HG03342 (cell line): ENCODE measurements at regions not wholly inside any gene's neighbourhood (a gene's known extent, or its start where the extent isn't known, plus 50 kb on each side); places are given as distances from the start of the nearest gene placed in this dataset.

Experiments used
- ATAC-seq: cut with Tn5 transposase; IDR thresholded peaks from one replicate; pipeline ENCODE4 v1.9.1; 2021; ENCODE audit warnings: mild to moderate bottlenecking, moderate library complexity; ENCODE audit not compliant: unreplicated experiment

- ATAC-seq = no peak
These were observed 163.9 kb downstream of the TSEN15 start for GRCh38 chr1:184215274-184215925.

DNA sequence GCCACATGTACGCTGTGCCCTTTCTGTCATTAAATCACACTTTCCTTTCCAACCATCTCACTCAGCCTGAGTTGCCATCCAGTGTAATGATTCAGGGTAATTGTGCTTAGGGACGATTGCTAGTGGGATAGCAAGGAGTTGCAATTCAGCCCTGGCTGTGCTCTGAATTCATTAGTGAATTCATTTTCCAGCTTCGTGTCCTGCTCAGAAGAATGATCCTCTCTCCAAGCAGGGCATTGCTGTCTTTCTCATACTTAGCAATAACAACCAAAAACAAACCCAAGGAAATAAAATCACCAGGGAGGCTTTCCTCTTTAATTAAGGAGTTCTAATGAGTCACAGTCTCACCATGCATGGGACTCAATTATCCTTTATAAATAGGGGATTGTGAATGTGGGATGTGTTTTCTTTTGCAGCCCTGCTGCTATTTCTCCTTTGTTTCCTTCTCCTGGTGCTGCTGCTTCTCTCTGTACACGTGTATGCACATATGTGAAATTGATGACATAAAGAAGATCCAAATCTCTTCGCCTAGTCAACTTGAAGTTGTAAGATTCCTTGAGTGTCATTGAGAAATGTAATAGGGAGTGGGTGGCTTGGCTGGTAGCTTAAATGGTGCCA is 167.0 kb downstream of the TSEN15 start:
- no peak for ATAC-seq

DNA sequence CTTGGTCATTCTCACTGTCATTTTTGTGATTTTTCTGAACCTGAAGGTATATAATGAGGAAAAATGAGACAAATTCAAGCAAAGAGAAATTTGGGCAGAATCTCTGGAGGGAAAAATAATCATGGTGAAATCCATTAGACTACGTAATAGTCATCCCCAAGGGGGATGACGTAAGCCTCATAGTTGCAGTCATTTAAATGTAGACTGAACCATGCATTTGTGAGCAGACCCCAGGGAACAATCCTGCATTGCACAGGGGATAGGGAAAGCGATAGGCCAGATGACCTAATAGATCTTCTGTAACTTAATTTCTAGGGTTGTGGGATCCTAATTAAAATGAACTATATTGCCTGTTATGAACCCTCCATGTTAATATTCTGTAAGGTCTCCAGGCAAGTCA is 167.4 kb upstream of the C1orf21 start:
- no peak for ATAC-seq

- ATAC-seq = no peak
These were observed 166.9 kb upstream of the C1orf21 start for GRCh38 chr1:184219883-184220282.

DNA sequence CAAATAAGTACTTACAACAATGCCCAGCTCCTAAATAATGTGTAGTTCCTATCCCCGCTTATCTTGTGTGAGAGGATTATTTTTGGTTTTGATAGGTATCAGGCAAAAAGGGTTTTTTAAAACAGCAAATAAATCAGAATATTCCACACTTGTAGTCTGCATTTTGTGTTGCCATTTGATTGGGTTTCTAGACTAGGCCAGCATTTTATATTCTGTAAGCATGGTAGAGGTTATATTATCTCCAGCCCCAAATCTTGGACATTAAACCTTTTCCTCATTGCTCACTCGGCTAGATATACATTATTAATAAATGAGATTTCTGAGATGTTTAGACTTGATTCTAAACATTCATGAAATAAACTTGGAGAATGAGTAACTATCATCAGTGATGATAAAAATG is 165.7 kb upstream of the C1orf21 start:
- ATAC-seq = no peak

DNA sequence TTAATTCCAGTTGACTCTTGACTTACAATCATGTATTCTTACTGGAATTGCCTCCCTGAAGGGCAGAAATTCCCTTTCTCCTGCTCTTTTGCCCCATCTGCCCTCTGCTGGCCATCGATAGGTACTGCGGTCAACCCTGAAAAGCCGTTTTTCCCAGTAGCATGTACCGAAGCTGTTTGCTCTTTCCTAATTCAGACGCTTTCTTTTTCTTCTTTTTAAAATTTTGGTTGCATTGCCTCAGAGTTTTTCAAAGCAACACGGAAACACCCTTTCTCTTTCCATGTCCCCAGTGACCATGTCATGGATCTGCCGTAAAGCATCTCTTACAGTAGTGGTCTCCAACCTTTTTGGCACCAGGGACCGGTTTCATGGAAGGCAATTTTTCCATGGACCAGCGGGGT is 164.2 kb upstream of the C1orf21 start:
- no peak for ATAC-seq

- no peak for ATAC-seq
These were observed 163.6 kb upstream of the C1orf21 start for GRCh38 chr1:184223216-184223615.

DNA sequence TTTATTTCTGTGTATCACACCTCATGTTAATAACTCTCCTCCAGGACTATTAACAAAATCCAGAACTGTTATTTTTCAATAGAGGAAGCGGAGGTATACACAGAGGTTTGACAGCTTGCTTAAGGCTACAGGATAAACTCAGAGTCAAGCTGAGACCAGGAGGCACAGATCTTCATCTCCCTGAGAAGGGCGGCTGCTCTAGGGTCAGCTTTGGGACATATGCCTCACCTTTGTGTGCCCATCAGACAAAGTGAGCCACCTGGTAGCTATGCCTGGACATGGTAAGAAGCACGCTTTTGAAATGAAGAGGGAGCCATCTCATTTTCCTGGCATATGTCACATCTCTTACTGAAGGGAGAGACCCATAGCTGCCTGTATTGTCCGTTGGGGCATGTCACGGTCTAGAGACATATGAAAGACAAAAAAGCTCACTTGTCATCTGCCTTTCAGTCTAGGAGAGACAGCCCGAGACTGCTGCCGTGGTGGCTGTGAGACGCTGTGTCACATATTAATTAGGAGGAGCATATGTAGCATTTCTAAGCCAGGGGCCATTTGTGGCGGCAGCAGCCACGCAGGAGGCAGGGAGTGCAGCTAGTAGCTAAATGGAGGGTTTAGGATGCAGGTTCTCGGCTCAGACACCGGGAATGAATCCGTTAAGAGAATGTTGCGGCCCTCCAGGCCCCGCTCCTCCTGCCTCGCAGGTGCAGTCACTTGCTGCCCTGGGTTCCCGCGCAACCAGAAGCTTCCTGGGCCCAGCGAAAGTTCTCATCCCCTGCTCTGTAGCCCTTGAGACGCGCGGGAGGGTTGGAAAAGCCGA is 161.3 kb upstream of the C1orf21 start:
- ATAC-seq = no peak

- ATAC-seq = no peak
These were observed 160.7 kb upstream of the C1orf21 start for GRCh38 chr1:184226100-184226487.

DNA sequence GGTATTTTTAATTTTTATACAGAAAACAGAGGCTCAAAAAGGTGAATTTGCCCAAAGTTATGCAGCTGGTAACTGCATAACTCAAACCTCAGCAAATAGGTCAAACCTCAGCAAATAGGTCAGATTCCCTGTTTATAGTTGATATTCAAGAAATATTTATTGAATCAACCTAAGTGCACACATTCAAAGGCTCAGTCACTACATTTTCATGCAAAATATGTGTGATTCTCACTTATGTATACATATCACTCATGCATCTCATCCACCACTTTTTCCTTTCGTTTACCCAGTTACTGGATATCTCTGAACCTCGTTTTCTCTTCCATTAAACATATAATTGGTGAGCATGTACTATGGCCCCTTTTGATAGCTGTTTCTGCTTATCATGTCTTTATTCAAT is 158.3 kb upstream of the C1orf21 start:
- no peak for ATAC-seq

- no peak for ATAC-seq
These were observed 149.2 kb upstream of the C1orf21 start for GRCh38 chr1:184237588-184237987.

- no peak for ATAC-seq
These were observed 145.4 kb upstream of the C1orf21 start for GRCh38 chr1:184241446-184241845.

DNA sequence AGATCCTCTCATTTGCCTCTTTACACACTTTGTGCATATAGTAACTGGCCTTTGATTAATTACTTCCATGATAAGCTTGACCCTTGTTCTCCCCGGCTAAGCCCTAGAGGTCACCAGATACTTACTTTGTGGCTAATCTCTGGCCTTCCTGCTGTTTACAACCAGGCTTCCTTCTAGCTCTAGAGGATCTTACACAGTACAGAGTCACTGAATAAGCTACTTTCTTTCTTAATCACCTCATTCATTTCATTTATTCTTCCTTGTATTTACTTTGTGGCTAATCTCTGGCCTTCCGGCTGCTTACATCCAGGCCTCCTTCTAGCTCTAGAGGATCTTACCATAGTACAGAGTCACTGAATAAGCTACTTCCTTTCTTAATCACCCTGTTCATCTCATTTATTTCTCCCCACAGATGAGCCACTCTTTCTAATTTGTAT is 144.3 kb upstream of the C1orf21 start:
- no peak for ATAC-seq

- ATAC-seq = no peak
These were observed 141.9 kb upstream of the C1orf21 start for GRCh38 chr1:184244962-184245361.

DNA sequence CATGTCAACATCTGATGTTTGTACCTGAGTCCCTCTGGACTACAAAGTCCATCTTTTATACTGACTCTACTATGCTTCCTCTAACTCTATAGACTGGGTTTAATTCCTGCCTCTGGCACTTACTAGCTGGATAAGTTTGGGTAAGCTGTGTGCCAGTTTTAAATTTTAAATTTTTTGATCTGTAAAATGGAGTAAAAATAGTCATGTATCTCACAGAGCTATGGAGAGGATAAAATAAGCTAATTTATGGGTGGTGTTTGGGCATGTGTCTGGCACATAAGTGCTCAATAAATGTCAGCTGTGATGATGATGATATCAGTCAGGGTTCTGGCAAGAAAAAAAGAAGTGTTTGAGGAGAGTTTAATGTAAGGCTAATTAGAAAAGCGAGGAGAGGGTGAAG is 139.2 kb upstream of the C1orf21 start:
- ATAC-seq = no peak

GRCh38 chr1:184253921-184254320 is 132.9 kb upstream of the C1orf21 start:
- ATAC-seq = no peak

- no peak for ATAC-seq
These were observed 132.0 kb upstream of the C1orf21 start for GRCh38 chr1:184254849-184255248.

- ATAC-seq = no peak
These were observed 131.3 kb upstream of the C1orf21 start for GRCh38 chr1:184255560-184255959.

DNA sequence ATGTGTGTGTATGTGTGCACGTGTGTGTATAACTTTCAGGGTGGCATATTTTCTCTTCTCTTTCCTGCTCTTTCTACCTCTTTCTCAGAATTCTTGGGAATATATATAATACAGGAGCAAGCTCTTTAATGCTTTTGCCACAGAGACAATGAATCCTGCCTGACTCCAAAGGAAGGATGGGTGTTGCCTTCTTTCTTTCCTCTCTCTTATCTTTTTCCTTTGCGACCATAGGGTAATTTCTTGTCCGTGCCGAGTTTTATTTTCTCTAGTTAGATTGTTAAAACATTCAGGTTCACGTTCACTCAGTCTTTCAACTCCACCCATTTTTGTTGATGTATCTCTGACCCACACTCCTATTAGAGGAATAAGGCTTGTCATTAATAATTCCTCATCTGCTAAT is 129.0 kb upstream of the C1orf21 start:
- no peak for ATAC-seq

- no peak for ATAC-seq
These were observed 128.3 kb upstream of the C1orf21 start for GRCh38 chr1:184258525-184258924.

DNA sequence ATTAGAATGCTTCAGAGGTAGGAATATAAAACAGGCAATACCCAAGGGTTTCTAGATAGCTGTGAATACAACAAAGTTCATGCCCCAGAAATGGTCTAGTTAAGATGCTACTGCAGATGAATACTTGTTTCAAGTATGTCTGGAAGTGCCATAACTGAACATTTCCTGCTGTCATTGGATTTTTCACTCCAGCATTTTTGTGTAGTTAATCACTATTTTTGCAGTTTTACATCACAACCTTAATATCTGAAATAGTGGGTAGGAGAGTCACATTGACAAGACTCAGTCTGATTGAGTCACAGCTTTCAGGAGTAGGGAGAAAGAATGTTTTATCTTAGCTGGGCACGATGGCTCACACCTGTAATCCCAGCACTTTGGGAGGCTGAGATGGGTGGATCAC is 126.4 kb upstream of the C1orf21 start:
- no peak for ATAC-seq

GRCh38 chr1:184262109-184262508 is 124.7 kb upstream of the C1orf21 start:
- no peak for ATAC-seq
